EH (cell line): ENCODE measurements at regions not wholly inside any gene's neighbourhood (a gene's known extent, or its start where the extent isn't known, plus 50 kb on each side); places are given as distances from the start of the nearest gene placed in this dataset.
"Not testable (repeated sequence)": the region's sequence is repeated elsewhere in the genome, so short reads cannot be mapped to it uniquely, and the experiment has no call there.

Experiments
- DNase-seq: peaks from one replicate; pipeline ENCODE4 v3.0.0-alpha.2; 2015; ENCODE audit warnings: low read depth

DNA sequence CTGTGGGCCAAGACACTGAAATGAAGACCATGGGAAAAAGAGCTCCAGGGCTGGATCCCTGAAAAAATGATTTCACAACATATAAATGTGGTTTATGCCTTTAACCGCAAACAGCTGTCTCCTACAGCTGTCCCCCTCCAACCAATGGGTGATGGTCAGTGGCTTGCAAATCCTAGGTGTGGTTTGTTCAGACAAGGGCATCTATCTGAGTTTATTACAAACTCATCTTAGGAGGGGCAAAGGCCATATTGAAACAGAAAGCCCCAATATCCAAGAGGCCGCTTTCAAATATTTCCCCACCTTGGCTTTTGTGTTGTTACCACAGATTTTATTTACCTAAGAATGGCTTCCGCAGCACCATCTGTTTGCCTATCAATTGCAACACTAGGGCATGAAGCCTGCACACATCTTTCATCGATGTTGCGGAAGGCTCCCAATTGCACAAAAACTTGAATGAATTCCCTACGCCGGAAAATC, 503.6 kb upstream of the AMELY start:
- peak; percentile 67 for DNase-seq

GRCh38 chrY:7390056-7390455, 478.5 kb upstream of the AMELY start:
- peak; percentile 44 for DNase-seq

- DNase-seq, result peak; percentile 85
Measured at GRCh38 chrY:7382988-7383387, 471.4 kb upstream of the AMELY start.

DNA sequence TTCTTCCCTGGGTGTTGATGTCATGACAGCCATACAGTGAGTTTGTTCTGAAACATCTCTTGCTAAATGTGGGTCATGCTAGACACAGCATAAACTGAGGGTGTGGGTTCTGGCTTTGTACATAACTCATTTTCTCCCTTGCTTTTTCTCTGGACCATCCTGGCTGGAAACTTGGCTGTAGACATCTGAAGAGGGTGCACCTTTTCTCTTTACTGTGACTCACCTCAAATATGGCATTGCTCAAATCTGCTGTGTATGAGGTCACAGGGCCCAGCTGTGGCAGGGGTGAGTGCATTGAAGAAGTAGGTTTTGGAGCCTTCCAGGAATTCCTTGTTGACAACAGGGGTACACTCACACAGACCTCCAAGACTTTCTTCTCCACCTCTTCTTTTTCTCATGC, 465.5 kb upstream of the AMELY start:
- DNase-seq, result peak; percentile 10

DNA sequence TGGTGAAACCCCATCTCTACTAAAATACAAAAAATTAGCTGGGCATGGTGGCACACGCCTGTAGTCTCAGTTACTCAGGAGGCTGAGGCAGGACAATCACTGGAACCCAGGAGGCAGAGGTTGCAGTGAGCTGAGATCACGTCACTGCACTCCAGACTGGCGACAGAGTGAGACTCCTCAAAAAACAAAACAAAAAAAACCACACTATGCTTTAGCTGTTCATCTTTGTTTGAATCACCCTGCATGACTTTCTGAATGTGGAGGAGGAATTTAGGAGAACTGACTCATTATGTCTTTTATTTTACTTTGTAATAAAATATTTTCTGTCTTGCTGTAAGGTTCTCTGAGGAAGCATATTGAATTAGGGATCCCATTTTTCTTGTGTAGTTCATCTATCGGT, 462.9 kb upstream of the AMELY start:
- peak; percentile 78 for DNase-seq

DNA sequence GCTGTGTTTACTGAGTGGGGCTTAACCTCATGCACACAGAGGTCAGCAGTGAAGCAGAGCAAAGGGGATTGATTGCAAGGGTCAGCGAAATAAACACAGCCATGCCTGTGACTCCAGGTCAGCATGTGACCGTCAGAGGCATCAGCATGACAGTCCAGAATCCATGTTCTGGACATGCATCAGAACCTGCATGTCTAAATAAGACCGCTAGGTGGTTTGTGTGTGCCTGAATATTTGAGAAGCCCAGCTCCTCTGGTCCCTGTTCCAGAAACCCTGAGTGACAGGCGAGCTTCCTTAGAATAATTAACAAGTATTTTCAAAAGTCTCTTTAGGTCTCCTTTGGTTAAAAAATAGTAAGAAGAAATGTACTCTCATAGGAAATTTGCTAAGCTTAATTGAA, 460.4 kb upstream of the AMELY start:
- DNase-seq, result not testable (repeated sequence)

DNA sequence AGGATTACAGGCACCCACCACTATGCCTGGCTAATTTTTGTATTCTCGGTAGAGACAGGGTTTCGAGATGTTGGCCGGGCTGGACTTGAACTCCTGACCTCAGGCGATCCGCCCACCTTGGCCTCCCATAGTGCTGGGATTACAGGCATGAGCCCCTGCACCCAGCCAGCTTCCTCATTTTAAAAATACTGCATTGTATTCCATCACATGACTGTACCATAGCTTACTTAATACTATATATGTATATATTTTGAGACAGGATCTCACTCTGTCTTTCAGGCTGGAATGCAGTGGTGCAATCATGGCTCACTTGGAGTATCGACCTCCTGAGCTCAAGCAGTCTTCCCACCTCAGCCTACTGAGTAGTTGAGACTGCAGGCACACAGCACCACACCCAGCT, 459.5 kb upstream of the AMELY start:
- DNase-seq, result not testable (repeated sequence)

GRCh38 chrY:7359520-7359919, 448.0 kb upstream of the AMELY start:
- DNase-seq, result no peak

DNA sequence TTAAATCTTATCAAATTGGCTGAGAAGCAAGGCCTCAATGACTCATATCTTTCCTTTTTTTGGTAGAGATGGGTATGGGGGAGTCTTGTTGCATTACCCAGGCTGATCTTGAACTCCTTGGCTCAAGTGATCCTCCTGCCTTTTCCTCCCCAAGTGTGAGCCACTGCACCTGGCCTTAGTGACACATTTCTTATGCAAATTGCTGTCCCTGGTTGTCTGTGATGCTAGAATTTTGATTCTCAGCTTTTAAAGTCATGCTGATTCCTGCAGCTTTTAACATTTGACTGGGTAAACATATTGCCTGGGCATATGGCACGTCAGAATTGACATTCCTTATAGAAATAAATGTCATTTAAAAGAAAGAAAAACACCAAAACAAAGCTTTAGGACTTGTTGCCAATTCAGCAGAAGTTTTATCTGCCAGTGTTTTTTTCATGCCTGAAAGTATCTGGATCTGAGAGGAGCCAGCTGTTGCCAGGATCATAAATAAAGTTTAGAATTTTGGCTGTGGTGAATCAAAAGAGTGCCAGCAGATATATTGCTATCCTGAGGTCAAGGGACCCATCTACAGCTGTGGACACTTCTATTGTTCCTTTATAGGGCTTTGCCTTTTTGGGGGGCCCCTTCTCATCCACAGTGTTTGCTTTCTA, 446.7 kb upstream of the AMELY start:
- no peak for DNase-seq

DNA sequence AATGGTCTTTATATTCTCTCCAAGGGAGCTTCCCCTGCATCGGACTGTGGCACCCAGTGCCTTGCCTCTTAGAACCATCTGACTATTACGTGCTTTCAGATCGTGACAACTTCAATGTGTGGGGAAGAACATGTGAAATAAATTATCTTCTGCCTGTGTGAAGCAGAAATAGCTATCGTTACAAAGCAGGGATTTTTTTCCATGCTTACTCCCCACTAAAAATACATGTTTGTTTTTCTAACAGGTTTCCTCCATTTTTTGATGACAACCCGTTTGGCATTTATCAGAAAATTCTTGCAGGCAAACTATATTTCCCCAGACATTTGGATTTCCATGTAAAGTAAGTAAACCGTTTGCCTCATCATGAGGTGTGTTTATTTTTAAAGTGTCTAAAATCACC, 444.3 kb upstream of the AMELY start:
- peak; percentile 71 for DNase-seq

- DNase-seq, result peak; percentile 59
Measured at GRCh38 chrY:7344661-7345060, 433.1 kb upstream of the AMELY start.

- no peak for DNase-seq
Measured at GRCh38 chrY:7343261-7343660, 431.7 kb upstream of the AMELY start.

DNA sequence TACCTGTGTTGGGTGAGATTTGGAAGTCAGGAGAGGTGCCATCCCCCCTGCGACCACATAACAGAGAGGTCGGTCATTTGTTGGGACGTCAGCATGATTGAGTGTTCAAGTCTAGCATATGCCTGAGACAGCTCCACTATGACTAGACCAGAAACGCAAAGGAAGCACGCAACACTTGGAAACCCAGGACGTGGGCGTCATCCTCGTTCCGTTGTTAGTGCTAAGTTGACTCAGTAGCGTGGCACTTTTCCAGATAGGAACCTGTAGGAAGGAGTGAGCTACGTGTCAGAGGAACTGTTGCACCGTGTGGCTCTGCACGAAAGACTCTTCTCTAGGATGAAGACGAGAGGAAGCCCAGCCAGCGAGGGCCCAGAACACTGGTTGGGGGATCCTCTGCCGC, 431.2 kb upstream of the AMELY start:
- not testable (repeated sequence) for DNase-seq

GRCh38 chrY:7339391-7340087, 428.0 kb upstream of the AMELY start:
- DNase-seq, result no peak

DNA sequence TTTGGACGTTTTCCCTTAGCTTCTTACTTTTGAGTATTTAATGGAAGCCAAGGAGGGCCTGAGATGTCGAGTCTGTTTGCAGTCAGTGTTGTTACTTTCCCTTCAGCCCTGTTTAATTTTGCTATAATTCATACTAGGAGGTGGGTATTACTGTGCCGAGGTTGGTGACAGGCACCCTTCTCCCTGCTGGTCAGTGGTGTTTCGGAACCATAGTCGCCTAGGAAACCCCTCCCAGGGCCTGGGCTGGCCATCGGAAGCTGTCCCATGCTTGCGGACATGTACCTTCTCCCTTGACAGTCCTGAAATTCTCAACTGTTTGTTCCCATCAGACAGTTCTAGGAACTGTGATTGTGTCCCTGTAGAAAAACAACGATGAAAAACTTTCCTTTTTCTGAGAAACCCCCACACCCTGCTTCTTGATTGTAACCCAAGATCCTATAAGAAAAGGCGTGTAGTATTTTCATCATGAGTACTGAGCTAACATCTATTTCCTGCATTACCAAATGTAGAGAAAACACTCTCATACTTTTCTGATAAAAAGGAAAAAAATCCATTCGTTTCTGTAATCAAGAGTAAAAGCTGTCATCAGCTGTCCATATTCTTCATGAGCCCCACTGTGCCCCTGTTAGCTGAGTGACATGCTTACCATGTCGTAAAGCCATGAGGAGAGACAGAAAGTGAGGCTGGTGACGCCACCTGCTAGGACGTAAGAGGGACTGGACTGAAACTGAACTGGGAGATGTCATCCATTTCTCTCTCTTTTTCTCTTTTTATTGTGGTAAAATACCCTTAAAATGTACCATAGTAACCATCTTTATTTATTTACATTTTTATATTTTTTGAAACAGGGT, 424.7 kb upstream of the AMELY start:
- no peak for DNase-seq

DNA sequence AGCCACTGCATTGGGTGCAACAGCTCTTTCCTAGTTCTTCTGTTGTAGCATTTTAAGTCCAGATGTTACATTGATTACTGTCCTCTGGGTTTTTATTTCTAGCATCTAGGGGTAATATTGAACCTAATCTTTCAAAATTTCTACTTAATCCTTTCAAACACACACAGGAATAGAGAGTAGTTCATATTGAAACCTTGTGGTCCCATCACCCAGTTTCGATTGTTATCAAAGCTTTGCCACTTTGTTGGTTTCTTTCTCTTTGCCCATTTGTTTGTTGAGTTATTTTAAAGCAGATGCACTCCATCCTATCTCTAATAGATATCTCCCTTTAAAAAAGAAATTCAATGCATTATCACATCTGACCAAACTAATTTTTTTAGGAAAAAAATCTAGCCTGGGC, 422.9 kb upstream of the AMELY start:
- no peak for DNase-seq

DNA sequence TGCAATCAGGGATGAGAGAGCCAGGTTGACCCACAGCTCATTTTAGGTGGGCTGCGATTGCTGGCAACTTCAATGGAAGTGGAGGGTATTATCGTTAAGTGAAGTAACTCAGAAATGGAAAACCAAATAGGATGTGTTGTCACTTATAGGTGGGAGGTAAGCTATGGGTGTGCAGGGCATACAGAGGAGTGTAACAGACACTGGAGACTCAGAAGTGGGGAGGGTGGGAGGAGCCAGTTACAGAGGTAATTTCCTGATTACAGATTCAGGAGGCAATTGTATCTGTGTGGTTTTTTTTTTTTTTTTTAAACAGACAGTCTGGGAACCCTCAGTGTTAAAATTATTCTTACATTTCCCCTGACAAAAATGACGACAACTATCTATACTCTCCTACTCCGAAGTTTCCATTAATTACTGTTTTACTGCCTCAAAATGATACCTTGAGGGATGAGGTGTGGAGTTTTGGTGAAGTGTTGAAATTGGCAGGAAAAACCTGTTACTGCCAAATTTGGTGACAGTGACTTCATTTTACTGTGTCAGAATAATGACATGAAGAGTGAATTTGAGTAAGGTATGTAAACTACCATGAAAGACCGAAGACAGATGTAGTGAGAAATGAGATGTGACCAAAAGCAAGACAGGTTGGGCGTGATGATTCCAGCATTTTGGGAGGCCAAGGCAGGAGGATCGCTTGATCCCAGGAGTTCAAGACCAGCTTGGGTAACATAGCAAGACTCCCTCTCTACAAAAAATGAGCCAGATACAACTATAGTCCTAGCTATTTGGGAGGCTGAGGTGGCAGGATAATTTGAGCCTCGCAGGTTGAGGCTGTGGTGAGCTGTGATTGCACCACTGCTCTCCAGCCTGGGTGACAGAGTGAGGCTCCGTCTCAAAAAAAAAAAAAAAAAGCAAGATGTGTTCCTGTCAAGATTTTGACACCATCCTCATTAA, 415.0 kb upstream of the AMELY start:
- no peak for DNase-seq

- no peak for DNase-seq
Measured at GRCh38 chrY:7325531-7325930, 414.0 kb upstream of the AMELY start.

DNA sequence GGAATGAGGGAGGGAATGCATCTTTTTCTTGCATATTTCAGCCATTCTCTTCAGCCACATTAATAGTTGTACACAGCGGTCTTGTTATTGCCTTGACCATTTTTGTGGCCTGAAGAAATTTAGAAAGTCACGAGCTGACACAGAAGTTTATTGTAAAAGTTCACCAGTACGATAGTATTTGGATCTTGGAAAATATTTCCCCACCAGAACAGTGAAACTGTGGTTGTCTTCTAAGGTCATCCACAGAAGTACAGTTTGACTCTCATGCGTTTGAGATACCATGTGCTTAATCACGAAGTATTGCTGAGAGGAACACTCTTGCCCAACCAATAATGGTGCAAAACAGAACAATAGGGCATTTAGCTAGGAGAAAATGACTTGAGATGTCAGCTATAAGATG, 409.2 kb upstream of the AMELY start:
- DNase-seq, result no peak

DNA sequence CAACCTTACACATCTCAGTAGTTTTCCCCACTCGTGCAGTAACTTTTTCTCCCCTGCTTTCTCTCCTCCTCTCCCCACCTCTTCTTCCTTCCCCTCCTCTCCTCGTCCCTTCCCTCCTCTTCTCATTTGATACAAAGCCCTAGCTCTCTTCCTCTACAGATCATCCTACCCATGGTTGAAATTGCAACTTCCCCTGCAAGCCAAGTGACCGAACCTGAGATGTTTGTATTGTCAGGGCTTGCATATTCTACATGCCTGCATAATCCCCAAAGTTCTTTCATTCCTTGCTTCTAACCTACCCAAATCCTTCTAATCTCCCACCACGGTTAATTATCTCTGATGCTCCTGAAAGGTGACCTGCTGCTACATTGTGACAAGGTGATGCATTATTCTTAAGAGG, 408.6 kb upstream of the AMELY start:
- not testable (repeated sequence) for DNase-seq

DNA sequence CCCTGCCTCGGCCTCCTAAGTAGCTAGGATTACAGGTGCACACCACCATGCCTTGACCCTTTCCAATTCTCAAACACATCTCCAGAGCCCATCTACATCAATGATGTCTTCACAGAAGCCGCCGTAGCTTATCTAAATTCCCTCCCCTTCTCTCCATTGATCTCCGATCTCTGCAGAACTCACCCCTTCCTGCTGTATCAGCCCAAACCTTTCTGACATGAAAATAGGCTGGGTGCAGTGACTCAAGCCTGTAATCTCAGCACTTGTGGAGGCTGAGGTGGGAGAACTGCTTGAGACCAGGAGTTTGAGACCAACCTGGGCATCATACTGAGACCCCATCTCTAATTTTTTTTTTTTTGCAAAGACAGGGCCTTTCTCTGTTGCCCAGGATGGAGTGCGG, 406.6 kb upstream of the AMELY start:
- no peak for DNase-seq

- no peak for DNase-seq
Measured at GRCh38 chrY:7317571-7317970, 406.0 kb upstream of the AMELY start.
